Skeletal muscle satellite cell (primary cell): ENCODE measurements at regions not wholly inside any gene's neighbourhood (a gene's known extent, or its start where the extent isn't known, plus 50 kb on each side); places are given as distances from the start of the nearest gene placed in this dataset.
"Not testable (repeated sequence)": the region's sequence is repeated elsewhere in the genome, so short reads cannot be mapped to it uniquely, and the experiment has no call there.

Experiments
- H3K27me3 ChIP-seq: 2 replicates; pipeline ENCODE4 v1.7.0; 2013; ENCODE audit warnings: low read length; ENCODE audit not compliant: control insufficient read depth, insufficient read depth
- H3K36me3 ChIP-seq: 2 replicates; pipeline ENCODE4 v1.7.0; 2013; ENCODE audit warnings: mild to moderate bottlenecking, control low read depth, low read length; ENCODE audit not compliant: insufficient read depth
- H3K4me1 ChIP-seq: 2 replicates; pipeline ENCODE4 v1.7.0; 2013; ENCODE audit warnings: low read length; ENCODE audit not compliant: control insufficient read depth, insufficient read depth
- H3K4me2 ChIP-seq: 2 replicates; pipeline ENCODE4 v1.7.0; 2013; ENCODE audit warnings: mild to moderate bottlenecking, low read length
- H3K4me3 ChIP-seq: 2 replicates; pipeline ENCODE4 v1.7.0; 2013; ENCODE audit warnings: low read length
- H3K9ac ChIP-seq: 2 replicates; pipeline ENCODE4 v1.7.0; 2013; ENCODE audit warnings: mild to moderate bottlenecking, low read depth, low read length, moderate library complexity
- H3K9me3 ChIP-seq: replicated peaks from 2 replicates; pipeline ENCODE4 v1.7.0; 2013; ENCODE audit warnings: mild to moderate bottlenecking, control low read depth, low read length

- H3K9ac ChIP-seq: no peak overlapping the region
- H3K9me3 ChIP-seq: no peaks in the 10 kb centered on the region
- H3K4me3 ChIP-seq: no peak overlapping the region
- no peaks in the 10 kb centered on the region for H3K36me3 ChIP-seq
- H3K4me2 ChIP-seq: no peak overlapping the region
- H3K27me3 ChIP-seq: no peaks in the 10 kb centered on the region
- H3K4me1 ChIP-seq: no peaks in the 10 kb centered on the region
Measured at GRCh38 chr2:195164930-195165329, 492.1 kb upstream of the SLC39A10 start.

- Histone ChIP-seq H3K4me1 (no peaks in the 10 kb centered on the region), H3K36me3 (no peaks in the 10 kb centered on the region), H3K4me3 (no peak overlapping the region), H3K27me3 (no peaks in the 10 kb centered on the region), H3K9me3 (no peaks in the 10 kb centered on the region), H3K9ac (no peak overlapping the region), H3K4me2 (no peak overlapping the region)
Measured at GRCh38 chr2:195162918-195163317, 494.1 kb upstream of the SLC39A10 start.

- H3K4me1 ChIP-seq: no peaks in the 10 kb centered on the region
- H3K36me3 ChIP-seq: no peaks in the 10 kb centered on the region
- H3K4me2 ChIP-seq: no peak overlapping the region
- H3K4me3 ChIP-seq: no peak overlapping the region
- no peaks in the 10 kb centered on the region for H3K9me3 ChIP-seq
- no peaks in the 10 kb centered on the region for H3K27me3 ChIP-seq
- H3K9ac ChIP-seq: no peak overlapping the region
Measured at GRCh38 chr2:195162194-195162593, 494.8 kb upstream of the SLC39A10 start.

- no peaks in the 10 kb centered on the region for H3K36me3 ChIP-seq
- H3K27me3 ChIP-seq: no peaks in the 10 kb centered on the region
- no peak overlapping the region for H3K9ac ChIP-seq
- no peaks in the 10 kb centered on the region for H3K9me3 ChIP-seq
- no peak overlapping the region for H3K4me2 ChIP-seq
- no peak overlapping the region for H3K4me3 ChIP-seq
- no peaks in the 10 kb centered on the region for H3K4me1 ChIP-seq
Measured at GRCh38 chr2:195160963-195161362, 496.1 kb upstream of the SLC39A10 start.

- Histone ChIP-seq H3K27me3 (no peaks in the 10 kb centered on the region), H3K36me3 (no peaks in the 10 kb centered on the region), H3K4me1 (no peaks in the 10 kb centered on the region), H3K4me3 (no peak overlapping the region), H3K9me3 (no peaks in the 10 kb centered on the region), H3K4me2 (no peak overlapping the region), H3K9ac (no peak overlapping the region)
Measured at GRCh38 chr2:195151711-195152110, 505.3 kb upstream of the SLC39A10 start.

GRCh38 chr2:195150819-195151218 lies 506.2 kb upstream of the SLC39A10 start:
- H3K27me3 ChIP-seq: no peaks in the 10 kb centered on the region
- H3K9me3 ChIP-seq: no peaks in the 10 kb centered on the region
- H3K36me3 ChIP-seq: no peaks in the 10 kb centered on the region
- no peaks in the 10 kb centered on the region for H3K4me1 ChIP-seq
- H3K4me2 ChIP-seq: no peak overlapping the region
- no peak overlapping the region for H3K9ac ChIP-seq
- no peak overlapping the region for H3K4me3 ChIP-seq

GRCh38 chr2:195148004-195148403 lies 509.0 kb upstream of the SLC39A10 start:
- Histone ChIP-seq H3K4me3 (no peak overlapping the region), H3K9ac (no peak overlapping the region), H3K4me2 (no peak overlapping the region), H3K4me1 (no peaks in the 10 kb centered on the region), H3K27me3 (no peaks in the 10 kb centered on the region), H3K9me3 (no peaks in the 10 kb centered on the region), H3K36me3 (no peaks in the 10 kb centered on the region)

- Histone ChIP-seq H3K4me2 (no peak overlapping the region), H3K36me3 (no peaks in the 10 kb centered on the region), H3K27me3 (no peaks in the 10 kb centered on the region), H3K4me1 (no peaks in the 10 kb centered on the region), H3K9ac (no peak overlapping the region), H3K4me3 (no peak overlapping the region), H3K9me3 (no peaks in the 10 kb centered on the region)
Measured at GRCh38 chr2:195146761-195147541, 510.1 kb upstream of the SLC39A10 start.

GRCh38 chr2:195138435-195138834 lies 518.6 kb upstream of the SLC39A10 start:
- Histone ChIP-seq H3K27me3 (no peaks in the 10 kb centered on the region), H3K4me3 (no peak overlapping the region), H3K9me3 (no peaks in the 10 kb centered on the region), H3K36me3 (no peaks in the 10 kb centered on the region), H3K4me2 (no peak overlapping the region), H3K9ac (no peak overlapping the region), H3K4me1 (no peaks in the 10 kb centered on the region)

- not testable (repeated sequence) for H3K4me1 ChIP-seq, H3K9me3 ChIP-seq, H3K27me3 ChIP-seq, H3K9ac ChIP-seq, H3K4me2 ChIP-seq, H3K4me3 ChIP-seq, H3K36me3 ChIP-seq
Measured at GRCh38 chr2:195125889-195126288, 531.1 kb upstream of the SLC39A10 start.

GRCh38 chr2:195124391-195125079 lies 532.5 kb upstream of the SLC39A10 start:
- Histone ChIP-seq H3K36me3 (no peaks in the 10 kb centered on the region), H3K9me3 (no peaks in the 10 kb centered on the region), H3K4me3 (no peak overlapping the region), H3K4me2 (no peak overlapping the region), H3K4me1 (no peaks in the 10 kb centered on the region), H3K27me3 (no peaks in the 10 kb centered on the region), H3K9ac (no peak overlapping the region)

GRCh38 chr2:195122653-195123052 lies 534.4 kb upstream of the SLC39A10 start:
- no peaks in the 10 kb centered on the region for H3K9me3 ChIP-seq
- H3K4me1 ChIP-seq: no peaks in the 10 kb centered on the region
- H3K27me3 ChIP-seq: no peaks in the 10 kb centered on the region
- no peak overlapping the region for H3K4me2 ChIP-seq
- no peak overlapping the region for H3K9ac ChIP-seq
- H3K36me3 ChIP-seq: no peaks in the 10 kb centered on the region
- H3K4me3 ChIP-seq: no peak overlapping the region
